ENCODE measurements at regions not wholly inside any gene's neighbourhood (a gene's known extent, or its start where the extent isn't known, plus 50 kb on each side); places are given as distances from the start of the nearest gene placed in this dataset.

DNA sequence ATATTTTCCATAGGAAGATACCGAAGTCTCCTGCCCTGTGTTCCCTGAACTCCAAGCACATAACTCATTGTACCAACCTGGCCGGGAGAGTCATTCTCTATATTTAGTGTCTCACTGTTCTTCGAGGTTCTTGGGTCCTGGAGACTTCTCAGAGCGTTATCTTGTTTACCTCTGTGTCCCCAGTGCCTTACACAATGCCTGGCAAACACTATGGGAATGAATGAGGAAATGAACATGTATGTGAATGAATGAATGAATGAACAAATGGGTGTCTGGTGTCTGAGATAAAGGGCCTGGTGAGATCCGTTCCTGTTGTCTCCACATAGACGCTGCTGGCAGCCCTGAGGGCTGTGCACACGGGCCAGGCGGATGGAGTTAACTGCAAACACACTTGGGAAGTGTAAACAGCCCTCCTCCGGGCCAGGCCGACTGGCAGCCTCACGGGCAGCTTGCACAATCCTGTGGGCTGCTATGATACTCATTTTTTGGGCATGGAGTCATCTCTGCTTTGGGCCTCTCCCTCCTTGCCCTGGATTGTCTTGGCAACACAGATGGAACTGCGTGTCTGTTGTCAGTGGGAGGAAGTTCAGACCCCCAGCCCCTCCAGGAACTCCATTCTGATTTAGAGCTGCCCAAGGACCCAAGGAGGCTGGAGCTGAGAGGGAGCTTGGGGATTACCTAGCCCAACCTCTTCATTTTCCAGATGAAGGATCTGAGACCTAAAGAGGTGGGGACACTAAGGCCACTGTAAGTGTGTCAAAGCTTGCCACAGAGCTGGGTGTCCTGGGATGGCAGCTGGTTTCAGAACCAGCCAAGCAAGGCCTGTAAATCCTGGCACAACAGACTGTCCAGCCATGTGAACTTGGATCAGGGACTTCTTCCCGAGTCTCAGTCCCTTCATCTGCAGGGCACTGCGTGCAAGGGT is 124.4 kb downstream of the INHBB start:
- no peaks in the 10 kb centered on the region for H3K36me3 ChIP-seq
- ATAC-seq, result peak; percentile 89 to 90
- intact Hi-C loops (cut with DNase I; ENCODE audit: low total_unique reads) (loop anchor here (1.0 to 2.0 kb wide), 4 partner anchors 34 to 82 kb away; no protein-coding TSS in a partner anchor), in situ Hi-C loops (cut with MboI; ENCODE audit: low sequenced_read_pairs in 4 of 4) (no loop called here)
- peak in 1 of 2 donors; percentile 31 for TF ChIP-seq POLR2A (IDR thresholded peaks at IDR 0.05)
- TF ChIP-seq, protein P1, sequence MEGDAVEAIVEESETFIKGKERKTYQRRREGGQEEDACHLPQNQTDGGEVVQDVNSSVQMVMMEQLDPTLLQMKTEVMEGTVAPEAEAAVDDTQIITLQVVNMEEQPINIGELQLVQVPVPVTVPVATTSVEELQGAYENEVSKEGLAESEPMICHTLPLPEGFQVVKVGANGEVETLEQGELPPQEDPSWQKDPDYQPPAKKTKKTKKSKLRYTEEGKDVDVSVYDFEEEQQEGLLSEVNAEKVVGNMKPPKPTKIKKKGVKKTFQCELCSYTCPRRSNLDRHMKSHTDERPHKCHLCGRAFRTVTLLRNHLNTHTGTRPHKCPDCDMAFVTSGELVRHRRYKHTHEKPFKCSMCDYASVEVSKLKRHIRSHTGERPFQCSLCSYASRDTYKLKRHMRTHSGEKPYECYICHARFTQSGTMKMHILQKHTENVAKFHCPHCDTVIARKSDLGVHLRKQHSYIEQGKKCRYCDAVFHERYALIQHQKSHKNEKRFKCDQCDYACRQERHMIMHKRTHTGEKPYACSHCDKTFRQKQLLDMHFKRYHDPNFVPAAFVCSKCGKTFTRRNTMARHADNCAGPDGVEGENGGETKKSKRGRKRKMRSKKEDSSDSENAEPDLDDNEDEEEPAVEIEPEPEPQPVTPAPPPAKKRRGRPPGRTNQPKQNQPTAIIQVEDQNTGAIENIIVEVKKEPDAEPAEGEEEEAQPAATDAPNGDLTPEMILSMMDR (IDR thresholded peaks at IDR 0.05 in 4 of 5, conservative IDR thresholded peaks at IDR 0.05 in 1 of 5), result no peak
- peak; percentile 93 to 95 for DNase-seq
- H3K4me3 ChIP-seq, result no peak overlapping the region
- H3K27ac ChIP-seq, result peak overlapping the region; percentile 84 to 98 (median 93)
- H3K9me3 ChIP-seq, result no peaks in the 10 kb centered on the region
- H3K27me3 ChIP-seq, result no peaks in the 10 kb centered on the region
- peaks cover 27 to 30% of the 10 kb centered on the region in 2 donors for H3K4me1 ChIP-seq

DNA sequence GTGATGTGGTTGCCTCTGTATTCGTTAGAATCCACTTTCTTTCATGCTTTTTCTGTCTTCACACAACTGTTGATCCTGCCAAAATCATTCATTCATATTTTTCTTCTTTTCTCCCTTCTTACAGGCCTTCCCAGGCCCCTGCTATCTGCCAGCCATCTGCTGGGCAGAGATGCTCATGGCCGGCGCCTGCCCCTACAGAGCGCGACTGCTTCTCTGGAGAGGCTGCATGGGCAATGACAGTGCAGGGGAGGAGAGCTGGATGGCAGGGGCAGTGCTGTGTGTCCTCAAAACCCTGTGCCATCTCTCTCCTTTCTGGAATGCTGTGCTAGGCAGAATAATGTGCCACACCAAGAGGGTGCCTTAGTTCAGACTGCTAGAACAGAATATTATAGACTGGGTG is 125.2 kb downstream of the INHBB start:
- intact Hi-C loops (cut with DNase I; ENCODE audit: low total_unique reads) (loop anchor here (2.0 kb wide), 1 partner anchor 62 kb away; no protein-coding TSS in a partner anchor), in situ Hi-C loops (cut with MboI; ENCODE audit: low sequenced_read_pairs in 4 of 4) (no loop called here)
- H3K36me3 ChIP-seq, result no peaks in the 10 kb centered on the region
- no peaks in the 10 kb centered on the region for H3K9me3 ChIP-seq
- DNase-seq (no peak), ATAC-seq (no peak)
- TF ChIP-seq, protein P1 (IDR thresholded peaks at IDR 0.05 in 4 of 5, conservative IDR thresholded peaks at IDR 0.05 in 1 of 5), result no peak
- peaks cover 27 to 30% of the 10 kb centered on the region in 2 donors for H3K4me1 ChIP-seq
- peak overlapping the region; percentile 84 to 98 (median 93) for H3K27ac ChIP-seq
- H3K27me3 ChIP-seq, result no peaks in the 10 kb centered on the region
- no peak overlapping the region for H3K4me3 ChIP-seq

GRCh38 chr2:120472031-120472430 is 126.1 kb downstream of the INHBB start:
- peaks cover 27 to 30% of the 10 kb centered on the region in 2 donors for H3K4me1 ChIP-seq
- H3K27me3 ChIP-seq, result no peaks in the 10 kb centered on the region
- intact Hi-C loops (cut with DNase I; ENCODE audit: low total_unique reads), result no loop called here
- no peak for DNase-seq
- in situ Hi-C loops (cut with MboI; ENCODE audit: low sequenced_read_pairs in 4 of 4), result no loop called here
- no peak for ATAC-seq
- H3K27ac ChIP-seq, result peak overlapping the region in 1 of 4 donors; percentile 91
- H3K9me3 ChIP-seq, result no peaks in the 10 kb centered on the region
- no peaks in the 10 kb centered on the region for H3K36me3 ChIP-seq
- no peak overlapping the region for H3K4me3 ChIP-seq
- TF ChIP-seq, protein P1 (IDR thresholded peaks at IDR 0.05 in 4 of 5, conservative IDR thresholded peaks at IDR 0.05 in 1 of 5), result no peak
- TF ChIP-seq POLR2A (IDR thresholded peaks at IDR 0.05), result no peak

- Histone ChIP-seq H3K9me3 (no peaks in the 10 kb centered on the region), H3K4me1 (peaks cover 27 to 30% of the 10 kb centered on the region in 2 donors), H3K27ac (no peak overlapping the region), H3K4me3 (no peak overlapping the region), H3K36me3 (no peaks in the 10 kb centered on the region), H3K27me3 (no peaks in the 10 kb centered on the region)
- intact Hi-C loops (cut with DNase I; ENCODE audit: low total_unique reads), result no loop called here
- TF ChIP-seq, protein P1 (IDR thresholded peaks at IDR 0.05 in 4 of 5, conservative IDR thresholded peaks at IDR 0.05 in 1 of 5), result no peak
- TF ChIP-seq POLR2A (IDR thresholded peaks at IDR 0.05), result no peak
- no peak for ATAC-seq
- in situ Hi-C loops (cut with MboI; ENCODE audit: low sequenced_read_pairs in 4 of 4), result no loop called here
- no peak for DNase-seq
Observed at GRCh38 chr2:120472891-120473309, 127.0 kb downstream of the INHBB start.
